GM23338 (cell line): ENCODE measurements at regions not wholly inside any gene's neighbourhood (a gene's known extent, or its start where the extent isn't known, plus 50 kb on each side); places are given as distances from the start of the nearest gene placed in this dataset.

ENCODE experiments used
- ATAC-seq: fragments of 200-7000 bp; cut with Tn5 transposase; 3 replicates; pipeline ENCODE4 v1.9.1; 2020
- DNase-seq: peaks from one replicate; pipeline ENCODE4 v3.0.0-alpha.2; 2015; ENCODE audit warnings: low spot score
- H2AFZ ChIP-seq: fragments of 200-600 bp; sonication (generic); 2 replicates; pipeline ENCODE4 v1.8.0; 2016; ENCODE audit warnings: antibody characterized with exemption, mild to moderate bottlenecking, moderate library complexity
- H3F3A ChIP-seq: fragments of 200-600 bp; sonication (generic); replicated peaks from 2 replicates; pipeline ENCODE4 v1.8.0; 2017; ENCODE audit warnings: antibody characterized with exemption, mixed run types, low read depth
- H3K27ac ChIP-seq: fragments of 200-600 bp; sonication (generic); 2 replicates; pipeline ENCODE4 v1.6.1; 2016; ENCODE audit warnings: low read depth
- H3K27me3 ChIP-seq: fragments of 200-600 bp; sonication (generic); 2 replicates; pipeline ENCODE4 v1.8.0; 2016; ENCODE audit warnings: mild to moderate bottlenecking, mixed run types, moderate library complexity; ENCODE audit not compliant: insufficient read depth
- H3K36me3 ChIP-seq: fragments of 200-600 bp; sonication (generic); 2 replicates; pipeline ENCODE4 v1.8.0; 2016; ENCODE audit warnings: mild to moderate bottlenecking; ENCODE audit not compliant: insufficient read depth
- H3K4me1 ChIP-seq: fragments of 200-600 bp; sonication (generic); 2 replicates; pipeline ENCODE4 v1.8.0; 2016; ENCODE audit warnings: mild to moderate bottlenecking, moderate library complexity; ENCODE audit not compliant: insufficient read depth
- H3K4me2 ChIP-seq: fragments of 200-600 bp; sonication (generic); 2 replicates; pipeline ENCODE4 v1.7.1; 2017; ENCODE audit warnings: mixed run types
- H3K4me3 ChIP-seq: fragments of 200-600 bp; sonication (generic); 2 replicates; pipeline ENCODE4 v1.6.1; 2016; ENCODE audit warnings: mixed run types
- H3K79me2 ChIP-seq: fragments of 200-600 bp; sonication (generic); replicated peaks from 2 replicates; pipeline ENCODE4 v1.8.0; 2017; ENCODE audit warnings: mild to moderate bottlenecking; ENCODE audit not compliant: insufficient read depth
- H3K9me2 ChIP-seq: fragments of 200-600 bp; sonication (generic); 2 replicates; pipeline ENCODE4 v1.8.0; 2017; ENCODE audit not compliant: insufficient read depth
- H4K20me1 ChIP-seq: fragments of 200-600 bp; sonication (generic); replicated peaks from 2 replicates; pipeline ENCODE4 v1.8.0; 2017; ENCODE audit warnings: mild to moderate bottlenecking; ENCODE audit not compliant: insufficient read depth
- H3K27ac Mint-ChIP-seq: 2 replicates; pipeline ENCODE4 v1.8.0; 2020; ENCODE audit warnings: inconsistent platforms, mild to moderate bottlenecking, moderate library complexity, mixed read lengths
- H3K27me3 Mint-ChIP-seq: 3 replicates; pipeline ENCODE4 v1.8.0; 2022; ENCODE audit warnings: low read depth, mild to moderate bottlenecking, moderate library complexity, mixed read lengths, inconsistent platforms; ENCODE audit not compliant: insufficient read depth, poor library complexity
- H3K36me3 Mint-ChIP-seq: 3 replicates; pipeline ENCODE4 v1.8.0; 2021; ENCODE audit warnings: low read depth, mild to moderate bottlenecking, inconsistent platforms, moderate library complexity, mixed read lengths
- H3K4me1 Mint-ChIP-seq: 3 replicates; pipeline ENCODE4 v1.8.0; 2020; ENCODE audit warnings: mild to moderate bottlenecking, inconsistent platforms, mixed read lengths
- H3K4me3 Mint-ChIP-seq: 3 replicates; pipeline ENCODE4 v1.8.0; 2021; ENCODE audit warnings: moderate library complexity, mild to moderate bottlenecking, inconsistent platforms, mixed read lengths
- H3K9me3 Mint-ChIP-seq: 3 replicates; pipeline ENCODE4 v1.8.0; 2020; ENCODE audit warnings: moderate library complexity, mild to moderate bottlenecking, inconsistent platforms, mixed read lengths
- ETS1 ChIP-seq: IDR thresholded peaks from 2 replicates; pipeline ENCODE4 v1.6.1; 2016; ENCODE audit warnings: antibody characterized with exemption
- EZH2 ChIP-seq: fragments of 200-600 bp; sonication (generic); IDR thresholded peaks from one replicate; pipeline ENCODE4 v1.8.0; 2017; ENCODE audit warnings: antibody characterized with exemption, mild to moderate bottlenecking, low read depth; ENCODE audit not compliant: unreplicated experiment
- STAT1 ChIP-seq: IDR thresholded peaks from one replicate; pipeline ENCODE4 v1.6.1; 2016; ENCODE audit warnings: antibody characterized with exemption; ENCODE audit not compliant: unreplicated experiment
- ZNF331 ChIP-seq: fragments of 250-450 bp; sonication (Bioruptor Pico); IDR thresholded peaks from 2 replicates; pipeline ENCODE4 v1.5.0; 2020; ENCODE audit warnings: low read depth, mild to moderate bottlenecking, moderate library complexity
- ZNF462 ChIP-seq: fragments of 250-450 bp; sonication (Bioruptor Pico); IDR thresholded peaks from 2 replicates; pipeline ENCODE4 v1.5.0; 2020; ENCODE audit warnings: mild to moderate bottlenecking, moderate library complexity

GRCh38 chr1:55700359-55701130, 485.4 kb upstream of the USP24 start (continued):
- no peak for TF ChIP-seq EZH2
- no peak for TF ChIP-seq ZNF462 (CRISPR knock-in tag)
- TF ChIP-seq ZNF331 (CRISPR knock-in tag): no peak
- no peak for TF ChIP-seq ETS1

DNA sequence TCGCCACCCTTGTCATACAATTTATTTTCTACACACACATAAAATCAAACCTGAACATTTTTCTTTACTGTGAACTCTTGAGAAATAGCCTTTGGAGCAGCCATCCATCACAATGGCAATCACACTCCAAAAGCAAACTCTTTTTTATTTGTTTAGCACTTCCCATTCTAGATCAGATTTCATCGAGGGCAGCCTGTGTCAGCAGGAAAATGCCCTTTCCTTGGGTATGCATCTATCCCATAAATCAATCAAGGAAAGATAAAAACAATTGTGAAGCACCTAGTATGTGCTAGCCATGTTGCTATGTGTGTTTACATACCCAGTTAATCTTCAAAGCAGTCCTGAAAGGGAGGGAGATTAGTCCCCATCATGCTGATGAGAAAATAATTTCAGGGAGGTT, 484.1 kb upstream of the USP24 start:
- H3K4me1 ChIP-seq: no peaks in the 10 kb centered on the region
- no peak overlapping the region for H2AFZ ChIP-seq
- no peaks in the 10 kb centered on the region for H3K27me3 ChIP-seq
- H3K36me3 ChIP-seq: no peaks in the 10 kb centered on the region
- no peak overlapping the region for H3K27ac ChIP-seq
- no peak overlapping the region for H3K4me3 ChIP-seq
- Mint-ChIP-seq H3K27ac (no peak overlapping the region), H3K36me3 (no peaks in the 10 kb centered on the region), H3K4me1 (no peaks in the 10 kb centered on the region; the same call in 2 of the 3 replicates), H3K27me3 (no peaks in the 10 kb centered on the region), H3K9me3 (no peaks in the 10 kb centered on the region), H3K4me3 (no peak overlapping the region)
- no peaks in the 10 kb centered on the region for H3F3A ChIP-seq
- DNase-seq (no peak), ATAC-seq (no peak)
- TF ChIP-seq STAT1: no peak
- no peak overlapping the region for H3K4me2 ChIP-seq
- H3K79me2 ChIP-seq: no peaks in the 10 kb centered on the region
- 0 out of 2 replicates have a peak, but pooled peaks cover 5% of the 10 kb centered on the region for H3K9me2 ChIP-seq
- no peaks in the 10 kb centered on the region for H4K20me1 ChIP-seq
